ENCODE measurements at regions not wholly inside any gene's neighbourhood (a gene's known extent, or its start where the extent isn't known, plus 50 kb on each side); places are given as distances from the start of the nearest gene placed in this dataset.

DNA sequence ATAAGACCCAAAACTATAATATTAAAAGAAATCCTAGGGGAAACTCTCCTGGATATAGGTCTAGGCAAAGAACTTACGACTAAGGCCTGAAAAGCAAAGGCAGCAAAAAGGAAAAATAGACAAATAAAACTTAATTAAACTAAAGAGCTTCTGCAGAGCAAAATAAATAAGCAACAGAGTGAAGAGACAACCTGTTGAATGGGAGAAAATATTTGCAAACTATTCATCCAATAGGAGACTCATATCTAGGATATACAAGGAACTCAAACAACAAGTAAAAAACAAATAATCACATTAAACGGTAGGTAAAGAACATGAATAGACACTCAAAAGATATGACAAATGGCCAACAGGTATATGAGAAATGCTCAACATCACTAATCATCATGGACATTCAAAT, 318.6 kb downstream of the CSNK1G3 start:
- no peak overlapping the region for H2BK15ac ChIP-seq (ENCODE audit: low read depth, low read length)
- H3K4me1 Mint-ChIP-seq: peaks cover 2 to 5% of the 10 kb centered on the region in 2 experiments; a peak in 1 of 4 replicates
- no peak overlapping the region for H3K4me2 ChIP-seq (ENCODE audit: insufficient read depth, insufficient read length, low read length)
- no peak overlapping the region for H2BK20ac ChIP-seq (ENCODE audit: low read depth, low read length, poor library complexity, severe bottlenecking)
- H4K5ac ChIP-seq (ENCODE audit: insufficient read length, low read depth, low read length): no peak overlapping the region
- no peak overlapping the region for H3K27ac ChIP-seq (ENCODE audit: insufficient read length, low read depth, low read length)
- no peaks in the 10 kb centered on the region for H3K79me1 ChIP-seq (ENCODE audit: insufficient read depth, low read depth, low read length, poor library complexity, severe bottlenecking)
- no peaks in the 10 kb centered on the region; a peak in 1 of 7 replicates for H3K36me3 Mint-ChIP-seq (ENCODE audit: insufficient read depth in 1 of 3, low read depth in 3 of 3)
- WGBS (ENCODE audit: extremely low coverage, insufficient read length, low lambda C conversion rate): no CpG with 5 or more reads among the region's 2 CpGs
- no peaks in the 10 kb centered on the region for H4K20me1 ChIP-seq (ENCODE audit: control insufficient read depth, insufficient read depth, insufficient read length)
- no peak overlapping the region for H2AK5ac ChIP-seq (ENCODE audit: insufficient read length, low read length)
- H3K27ac Mint-ChIP-seq: no peak overlapping the region
- H3K4me3 Mint-ChIP-seq: no peak overlapping the region
- H3K27me3 ChIP-seq (ENCODE audit: insufficient read depth, low read length): no peaks in the 10 kb centered on the region
- H3K4me1 ChIP-seq (ENCODE audit: insufficient read depth, low read length): no peaks in the 10 kb centered on the region; the same call in 1 of the 2 replicates
- no peak for TF ChIP-seq CTCF (conservative IDR thresholded peaks at IDR 0.05)
- H2AFZ ChIP-seq (ENCODE audit: low read length): no peak overlapping the region
- no peak for DNase-seq
- no peaks in the 10 kb centered on the region for H3K79me2 ChIP-seq (ENCODE audit: insufficient read depth, low read length)
- H3K14ac ChIP-seq (ENCODE audit: insufficient read depth, low read length): no peak overlapping the region
- H3K23me2 ChIP-seq (ENCODE audit: insufficient read length, low read depth, low read length, poor library complexity, severe bottlenecking): no peaks in the 10 kb centered on the region
- H3K23ac ChIP-seq (ENCODE audit: insufficient read length, low read depth, low read length): no peak overlapping the region
- H3T11ph ChIP-seq (ENCODE audit: low read length): no peak overlapping the region
- no peaks in the 10 kb centered on the region for H3K27me3 Mint-ChIP-seq (ENCODE audit: low read depth)
- no peak overlapping the region for H3K9ac ChIP-seq (ENCODE audit: extremely low read depth, insufficient read length, low read length)
- no peak overlapping the region for H3K4ac ChIP-seq (ENCODE audit: low read depth, low read length)
- H3K56ac ChIP-seq (ENCODE audit: insufficient read length, low read depth, low read length): no peak overlapping the region
- no peak overlapping the region for H4K91ac ChIP-seq (ENCODE audit: insufficient read length, low read depth, low read length)
- peaks cover 3 to 4% of the 10 kb centered on the region in 2 experiments; a peak in 3 of 5 replicates for H3K9me3 Mint-ChIP-seq
- no peak overlapping the region for H2BK12ac ChIP-seq (ENCODE audit: insufficient read length, low read depth, low read length)
- no peak overlapping the region for H2BK120ac ChIP-seq (ENCODE audit: low read depth, low read length, poor library complexity, severe bottlenecking)
- no peak overlapping the region for H4K8ac ChIP-seq (replicated peaks; ENCODE audit: insufficient read length, low read depth, low read length)
- no peaks in the 10 kb centered on the region for H3K9me3 ChIP-seq (ENCODE audit: control insufficient read depth, low read depth, low read length)
- no peak overlapping the region for H3K18ac ChIP-seq (ENCODE audit: insufficient read length, low read depth, low read length)
- no peak overlapping the region for H2BK5ac ChIP-seq (ENCODE audit: insufficient read length, low read length)
